ENCODE measurements at regions not wholly inside any gene's neighbourhood (a gene's known extent, or its start where the extent isn't known, plus 50 kb on each side); places are given as distances from the start of the nearest gene placed in this dataset.
"Not testable (repeated sequence)": the region's sequence is repeated elsewhere in the genome, so short reads cannot be mapped to it uniquely, and the experiment has no call there.

- DNase-seq, result peak in 1 of 2 donors; percentile 43
- TF ChIP-seq CTCF (IDR thresholded peaks at IDR 0.05), result no peak
- intact Hi-C loops (cut with DNase I; ENCODE audit: low total_unique reads), result no loop called here
- H3K27me3 ChIP-seq, result peaks cover 0 to 5% of the 10 kb centered on the region in 2 donors
- H3K27ac ChIP-seq, result peak overlapping the region; percentile 25 to 44
- H3K4me3 ChIP-seq, result no peak overlapping the region
- H3K9me3 ChIP-seq, result no peaks in the 10 kb centered on the region
- peaks cover 0 to 26% (median 14%) of the 10 kb centered on the region in 4 donors for H3K4me1 ChIP-seq
- no peaks in the 10 kb centered on the region for H3K36me3 ChIP-seq
Measured at GRCh38 chr7:131629217-131629882, 72.9 kb upstream of the PODXL start.

- Histone ChIP-seq H3K27ac (peak overlapping the region; percentile 25 to 44), H3K36me3 (no peaks in the 10 kb centered on the region), H3K9me3 (no peaks in the 10 kb centered on the region), H3K27me3 (peaks cover 0 to 5% of the 10 kb centered on the region in 2 donors), H3K4me3 (no peak overlapping the region), H3K4me1 (peaks cover 0 to 25% (median 14%) of the 10 kb centered on the region in 4 donors)
- TF ChIP-seq CTCF (IDR thresholded peaks at IDR 0.05), result no peak
- peak in 1 of 2 donors; percentile 51 for DNase-seq
- intact Hi-C loops (cut with DNase I; ENCODE audit: low total_unique reads), result no loop called here
Measured at GRCh38 chr7:131628634-131629033, 72.2 kb upstream of the PODXL start.

- intact Hi-C loops (cut with DNase I; ENCODE audit: low total_unique reads), result no loop called here
Measured at GRCh38 chr7:131627735-131628190, 71.3 kb upstream of the PODXL start.

GRCh38 chr7:131626643-131627042 lies 70.2 kb upstream of the PODXL start:
- Histone ChIP-seq H3K27ac (no peak overlapping the region), H3K27me3 (peaks cover 0 to 5% of the 10 kb centered on the region in 2 donors), H3K36me3 (no peaks in the 10 kb centered on the region), H3K4me3 (no peak overlapping the region), H3K9me3 (no peaks in the 10 kb centered on the region), H3K4me1 (peaks cover 0 to 25% (median 14%) of the 10 kb centered on the region in 4 donors)
- intact Hi-C loops (cut with DNase I; ENCODE audit: low total_unique reads), result no loop called here
- DNase-seq, result no peak
- no peak for TF ChIP-seq CTCF (IDR thresholded peaks at IDR 0.05)

More at GRCh38 chr7:131627735-131628190, 71.3 kb upstream of the PODXL start:
- Histone ChIP-seq H3K4me3 (no peak overlapping the region), H3K36me3 (no peaks in the 10 kb centered on the region), H3K9me3 (no peaks in the 10 kb centered on the region), H3K27me3 (peaks cover 0 to 5% of the 10 kb centered on the region in 2 donors), H3K4me1 (peaks cover 0 to 25% (median 14%) of the 10 kb centered on the region in 4 donors), H3K27ac (no peak overlapping the region)
- TF ChIP-seq CTCF (IDR thresholded peaks at IDR 0.05), result no peak
- no peak for DNase-seq

GRCh38 chr7:131625817-131626372 lies 69.5 kb upstream of the PODXL start:
- Histone ChIP-seq H3K9me3 (no peaks in the 10 kb centered on the region), H3K4me3 (no peak overlapping the region), H3K27me3 (peaks cover 0 to 5% of the 10 kb centered on the region in 2 donors), H3K4me1 (peaks cover 0 to 25% (median 14%) of the 10 kb centered on the region in 4 donors), H3K36me3 (no peaks in the 10 kb centered on the region), H3K27ac (no peak overlapping the region)
- intact Hi-C loops (cut with DNase I; ENCODE audit: low total_unique reads), result no loop called here
- DNase-seq, result no peak
- TF ChIP-seq CTCF (IDR thresholded peaks at IDR 0.05), result no peak

- H3K27ac ChIP-seq; intact Hi-C loops (cut with DNase I; ENCODE audit: low total_unique reads); H3K4me3 ChIP-seq; DNase-seq; H3K9me3 ChIP-seq; H3K27me3 ChIP-seq; H3K36me3 ChIP-seq: not testable (repeated sequence)
- peaks cover 0 to 25% (median 14%) of the 10 kb centered on the region in 4 donors for H3K4me1 ChIP-seq
Measured at GRCh38 chr7:131625345-131625744, 68.9 kb upstream of the PODXL start.
